B cell (primary cell): ENCODE measurements at regions not wholly inside any gene's neighbourhood (a gene's known extent, or its start where the extent isn't known, plus 50 kb on each side); places are given as distances from the start of the nearest gene placed in this dataset.

Source experiments
- ATAC-seq: fragments of 200-7000 bp; cut with Tn5 transposase; one replicate; pipeline ENCODE4 v1.10.0; 2021; ENCODE audit warnings: low read depth, mild to moderate bottlenecking, moderate number of reproducible peaks, moderate library complexity
- CTCF ChIA-PET: fragments of 350-600 bp; sonication (Branson Sonifier 250); formaldehyde crosslinking; loops from one replicate; lab custom pipeline; 2021; ENCODE audit warnings: antibody characterized with exemption, inconsistent platforms; lab: Charles Lee
- POLR2A ChIA-PET: fragments of 350-600 bp; sonication (Branson Sonifier 250); formaldehyde crosslinking; loops from one replicate; lab custom pipeline; 2021; ENCODE audit warnings: antibody characterized with exemption; lab: Charles Lee
- DNase-seq: peaks from one replicate; pipeline ENCODE4 v3.0.0; 2013
- H2AFZ ChIP-seq: 2 replicates; pipeline ENCODE4 v1.6.1; 2012; ENCODE audit warnings: mild to moderate bottlenecking, low read depth, low read length; ENCODE audit not compliant: insufficient read depth, poor library complexity, severe bottlenecking
- H3K27ac ChIP-seq, 2 donors: 1 replicate in 1 of 2; 2 replicates in 1 of 2; pipeline ENCODE4 v1.5.1; 2012 to 2013; ENCODE audit warnings: low read length in 2 of 2, mild to moderate bottlenecking in 2 of 2, moderate library complexity in 1 of 2
- H3K27me3 ChIP-seq, 4 experiments: fragments of 200-600 bp in 1 of 4; sonication (generic) in 1 of 4; replicated peaks in 1 of 4; 1 replicate in 2 of 4; 2 replicates in 2 of 4; pipeline versions ENCODE4 v1.6.1 to v1.7.0; 2013 to 2016; ENCODE audit warnings: low read length in 3 of 4, mild to moderate bottlenecking in 2 of 4, mixed read lengths in 1 of 4, moderate library complexity in 1 of 4; ENCODE audit not compliant: insufficient read depth in 4 of 4, control insufficient read depth in 3 of 4; ENCODE audit errors: control extremely low read depth in 1 of 4
- H3K36me3 ChIP-seq, 2 experiments: replicated peaks in 1 of 2; 1 replicate in 1 of 2; 2 replicates in 1 of 2; pipeline versions ENCODE4 v1.6.1 to v1.7.1; 2013; ENCODE audit warnings: low read length in 1 of 2; ENCODE audit not compliant: insufficient read depth in 2 of 2, control insufficient read depth in 1 of 2; ENCODE audit errors: control extremely low read depth in 1 of 2, extremely low read depth in 1 of 2
- H3K4me1 ChIP-seq, 2 donors: fragments of 200-600 bp in 1 of 2; sonication (generic) in 1 of 2; 1 replicate in 1 of 2; 2 replicates in 1 of 2; pipeline versions ENCODE4 v1.5.1 to v1.6.1; 2013 to 2017; ENCODE audit warnings: low read length in 2 of 2; ENCODE audit not compliant: control insufficient read depth in 2 of 2, insufficient read depth in 2 of 2
- H3K4me2 ChIP-seq: replicated peaks from 2 replicates; pipeline ENCODE3; 2012; ENCODE audit warnings: mild to moderate bottlenecking, low read depth, low read length; ENCODE audit not compliant: poor library complexity, severe bottlenecking
- H3K4me3 ChIP-seq, 5 experiments: fragments of 200-600 bp in 1 of 5; sonication (generic) in 1 of 5; 1 replicate in 3 of 5; 2 replicates in 2 of 5; pipeline versions ENCODE4 v1.5.1 to v1.7.0; 2011 to 2016; ENCODE audit warnings: low read length in 4 of 5, mild to moderate bottlenecking in 4 of 5, low read depth in 2 of 5, control low read depth in 1 of 5, moderate library complexity in 1 of 5; ENCODE audit not compliant: insufficient read depth in 1 of 5; ENCODE audit errors: control extremely low read depth in 1 of 5, extremely low read depth in 1 of 5
- H3K79me2 ChIP-seq: fragments of 200-600 bp; sonication (generic); one replicate; pipeline ENCODE4 v1.6.0; 2016; ENCODE audit warnings: low read length; ENCODE audit not compliant: control insufficient read depth, insufficient read depth
- H3K9ac ChIP-seq: fragments of 200-600 bp; sonication (generic); 2 replicates; pipeline ENCODE4 v1.6.1; 2017; ENCODE audit warnings: mild to moderate bottlenecking, low read length, moderate library complexity
- H3K9me3 ChIP-seq, 3 donors: one replicate each; pipeline versions ENCODE4 v1.6.1 to v1.7.1; 2013; ENCODE audit warnings: low read length in 2 of 3; ENCODE audit not compliant: control insufficient read depth in 2 of 3, insufficient read depth in 1 of 3; ENCODE audit errors: control extremely low read depth in 1 of 3
- H4K20me1 ChIP-seq: 2 replicates; pipeline ENCODE4 v1.6.0; 2012; ENCODE audit warnings: mild to moderate bottlenecking, low read length; ENCODE audit not compliant: insufficient read depth, control insufficient read depth, poor library complexity, severe bottlenecking
- H3K27ac Mint-ChIP-seq: one replicate; pipeline ENCODE4 v1.8.0; 2021; ENCODE audit warnings: mixed read lengths
- H3K27me3 Mint-ChIP-seq: one replicate; pipeline ENCODE4 v1.8.0; 2021; ENCODE audit warnings: mixed read lengths
- H3K4me1 Mint-ChIP-seq: one replicate; pipeline ENCODE4 v1.8.0; 2021; ENCODE audit warnings: mixed read lengths
- H3K4me3 Mint-ChIP-seq: one replicate; pipeline ENCODE4 v1.8.0; 2021; ENCODE audit warnings: mixed read lengths
- H3K9me3 Mint-ChIP-seq: one replicate; pipeline ENCODE4 v1.8.0; 2022; ENCODE audit warnings: mixed read lengths; ENCODE audit not compliant: insufficient read depth
- EZH2 ChIP-seq: IDR thresholded peaks from 2 replicates; pipeline ENCODE4 v1.6.1; 2012; ENCODE audit warnings: borderline replicate concordance, low read depth, mild to moderate bottlenecking, moderate library complexity, low read length; ENCODE audit not compliant: insufficient read depth, poor library complexity, severe bottlenecking
- WGBS: methylation state at CpG from one replicate; pipeline ENCODE4 v1.1.5; 2013; ENCODE audit warnings: missing lambda C conversion rate; ENCODE audit not compliant: insufficient coverage; 5-methylcytosine and 5-hydroxymethylcytosine counted together
- intact Hi-C: fragments of 100-400 bp; cut with micrococcal nuclease; formaldehyde crosslinking; loops from one replicate; pipeline ENCODE4 v1.10.0; 2022
- TF ChIP-seq, protein P1 (sequence below): fragments of 200-600 bp; IDR thresholded peaks from one replicate; pipeline ENCODE4 v1.8.0; 2022; ENCODE audit warnings: antibody characterized with exemption, mild to moderate bottlenecking

DNA sequence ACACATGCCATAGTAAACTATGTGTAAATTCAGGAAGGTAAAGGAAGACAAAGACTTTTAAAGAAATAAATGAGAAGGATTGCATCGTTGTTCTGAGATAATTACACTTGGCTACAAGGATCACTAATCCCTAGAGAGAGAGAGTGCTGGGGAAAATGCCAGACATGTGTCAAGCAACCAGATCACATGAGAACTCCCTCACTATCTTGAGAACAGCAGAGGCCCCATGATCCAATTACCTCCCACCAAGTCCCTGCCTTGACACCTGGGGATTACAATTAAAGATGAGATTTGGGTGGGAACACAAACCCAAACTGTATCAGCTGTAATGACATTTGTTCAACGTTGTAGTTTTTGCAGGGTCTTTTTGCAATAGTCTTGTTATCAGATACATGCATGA is 1600.9 kb upstream of the MIR17HG start:
- Mint-ChIP-seq H3K27me3 (no peaks in the 10 kb centered on the region), H3K4me3 (no peak overlapping the region), H3K9me3 (peaks cover 2% of the 10 kb centered on the region), H3K4me1 (no peaks in the 10 kb centered on the region), H3K27ac (no peak overlapping the region)
- H3K9ac ChIP-seq = no peak overlapping the region
- H3K27ac ChIP-seq = no peak overlapping the region
- no peaks in the 10 kb centered on the region for H3K4me1 ChIP-seq
- WGBS = no CpG with 5 or more reads among the region's 2 CpGs
- no peak overlapping the region for H3K4me2 ChIP-seq
- H3K9me3 ChIP-seq = no peaks in the 10 kb centered on the region
- intact Hi-C loops = no loop called here
- no peaks in the 10 kb centered on the region for H3K36me3 ChIP-seq
- DNase-seq (no peak), ATAC-seq (no peak)
- no peak overlapping the region for H3K4me3 ChIP-seq
- H3K27me3 ChIP-seq = no peaks in the 10 kb centered on the region
- no peaks in the 10 kb centered on the region for H4K20me1 ChIP-seq
- TF ChIP-seq, protein P1, sequence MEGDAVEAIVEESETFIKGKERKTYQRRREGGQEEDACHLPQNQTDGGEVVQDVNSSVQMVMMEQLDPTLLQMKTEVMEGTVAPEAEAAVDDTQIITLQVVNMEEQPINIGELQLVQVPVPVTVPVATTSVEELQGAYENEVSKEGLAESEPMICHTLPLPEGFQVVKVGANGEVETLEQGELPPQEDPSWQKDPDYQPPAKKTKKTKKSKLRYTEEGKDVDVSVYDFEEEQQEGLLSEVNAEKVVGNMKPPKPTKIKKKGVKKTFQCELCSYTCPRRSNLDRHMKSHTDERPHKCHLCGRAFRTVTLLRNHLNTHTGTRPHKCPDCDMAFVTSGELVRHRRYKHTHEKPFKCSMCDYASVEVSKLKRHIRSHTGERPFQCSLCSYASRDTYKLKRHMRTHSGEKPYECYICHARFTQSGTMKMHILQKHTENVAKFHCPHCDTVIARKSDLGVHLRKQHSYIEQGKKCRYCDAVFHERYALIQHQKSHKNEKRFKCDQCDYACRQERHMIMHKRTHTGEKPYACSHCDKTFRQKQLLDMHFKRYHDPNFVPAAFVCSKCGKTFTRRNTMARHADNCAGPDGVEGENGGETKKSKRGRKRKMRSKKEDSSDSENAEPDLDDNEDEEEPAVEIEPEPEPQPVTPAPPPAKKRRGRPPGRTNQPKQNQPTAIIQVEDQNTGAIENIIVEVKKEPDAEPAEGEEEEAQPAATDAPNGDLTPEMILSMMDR = no peak
- no peak for TF ChIP-seq EZH2
- H2AFZ ChIP-seq = no peak overlapping the region
- ChIA-PET POLR2A (no interaction called here), CTCF (no interaction called here)
- H3K79me2 ChIP-seq = no peaks in the 10 kb centered on the region

DNA sequence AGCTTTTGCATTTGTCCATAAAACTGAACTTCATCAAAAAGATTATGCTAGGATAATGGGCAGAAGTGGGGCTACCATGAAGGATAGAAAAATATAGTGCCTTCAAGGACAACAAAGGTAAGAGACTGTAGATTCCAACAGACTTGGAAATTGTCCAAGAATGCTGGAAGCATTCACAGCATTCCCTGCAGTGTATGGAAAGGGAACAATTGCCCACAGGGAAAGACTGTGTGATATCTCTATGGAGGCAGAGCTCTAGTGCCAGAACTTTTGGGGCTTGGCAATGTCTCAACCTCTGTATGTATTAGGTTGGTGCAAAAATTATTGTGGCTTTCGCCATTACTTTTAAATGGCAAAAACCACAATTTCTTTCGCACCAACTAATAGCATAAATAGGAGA is 1598.8 kb upstream of the MIR17HG start:
- Histone ChIP-seq H3K36me3 (no peaks in the 10 kb centered on the region), H3K27ac (no peak overlapping the region), H3K4me2 (no peak overlapping the region), H3K27me3 (no peaks in the 10 kb centered on the region), H3K79me2 (no peaks in the 10 kb centered on the region), H3K4me3 (no peak overlapping the region), H4K20me1 (no peaks in the 10 kb centered on the region), H2AFZ (no peak overlapping the region), H3K9me3 (no peaks in the 10 kb centered on the region), H3K9ac (no peak overlapping the region), H3K4me1 (no peaks in the 10 kb centered on the region)
- peaks cover 2% of the 10 kb centered on the region for H3K9me3 Mint-ChIP-seq
- no peak overlapping the region for H3K4me3 Mint-ChIP-seq
- no peaks in the 10 kb centered on the region for H3K27me3 Mint-ChIP-seq
- POLR2A ChIA-PET = no interaction called here
- CTCF ChIA-PET = no interaction called here
- no CpG with 5 or more reads among the region's 2 CpGs for WGBS
- ATAC-seq (no peak), DNase-seq (no peak)
- no peak for TF ChIP-seq EZH2
- TF ChIP-seq, protein P1 = no peak
- no peaks in the 10 kb centered on the region for H3K4me1 Mint-ChIP-seq
- no peak overlapping the region for H3K27ac Mint-ChIP-seq
- intact Hi-C loops = no loop called here
